ENCODE measurements at regions not wholly inside any gene's neighbourhood (a gene's known extent, or its start where the extent isn't known, plus 50 kb on each side); places are given as distances from the start of the nearest gene placed in this dataset. TPM values are rescaled to one million over a fixed set of nuclear protein-coding genes. Genes with fewer than 3 reads are reported as not detected.

Small RNAs in the stretch of these regions (small RNA-seq; reads per million reads assigned to genes)
- not detected for gene MIR5191 (ENCODE audit: low replicate concordance)
- not detected for gene RNU6-501P (ENCODE audit: low replicate concordance)
